ENCODE measurements at regions not wholly inside any gene's neighbourhood (a gene's known extent, or its start where the extent isn't known, plus 50 kb on each side); places are given as distances from the start of the nearest gene placed in this dataset.
"Not testable (repeated sequence)": the region's sequence is repeated elsewhere in the genome, so short reads cannot be mapped to it uniquely, and the experiment has no call there.

GRCh38 chr4:27635936-27636913, 775.6 kb downstream of the STIM2 start:
- in situ Hi-C loops (cut with HindIII; ENCODE audit: low pct_unique_long_range_greater_than_20kb, low sequenced_read_pairs), result no loop called here
- DNase-seq (ENCODE audit: low read depth), result no peak

DNA sequence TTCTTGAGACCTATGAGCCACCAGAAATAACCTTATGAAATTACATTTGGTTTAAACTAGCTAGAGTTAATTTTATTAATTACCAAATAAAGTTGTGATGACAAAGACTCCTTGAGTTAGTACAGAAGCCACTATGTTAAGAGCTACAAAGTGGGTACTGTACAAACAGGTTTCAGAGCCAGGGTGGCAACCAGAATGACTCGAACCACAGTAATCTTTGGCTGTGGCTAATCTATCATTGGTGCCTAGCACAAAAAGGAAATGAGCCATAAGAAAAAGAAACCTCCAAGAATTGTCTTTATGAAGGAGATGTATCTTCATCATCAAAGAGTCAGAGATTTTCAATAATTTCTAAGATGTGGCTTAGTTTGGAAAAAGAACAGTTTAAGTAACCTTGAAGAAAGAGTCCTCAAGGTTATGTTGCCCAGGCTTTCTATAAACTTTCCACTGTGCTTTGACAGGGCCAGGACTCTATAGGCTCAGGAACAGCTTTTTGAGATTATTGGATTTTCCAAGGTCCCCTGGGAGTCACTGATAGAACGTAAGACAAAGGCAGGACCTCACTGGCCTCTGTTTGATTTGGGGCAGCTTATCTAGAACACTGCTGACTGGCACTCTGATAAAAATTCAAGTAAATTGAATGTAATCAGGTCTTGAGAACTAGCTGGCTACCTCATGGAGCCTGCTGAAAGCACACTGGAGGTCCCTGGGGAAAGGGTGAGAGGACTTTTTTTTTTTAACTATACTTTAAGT, 777.7 kb downstream of the STIM2 start:
- DNase-seq (ENCODE audit: low read depth), result no peak
- in situ Hi-C loops (cut with HindIII; ENCODE audit: low pct_unique_long_range_greater_than_20kb, low sequenced_read_pairs), result no loop called here

GRCh38 chr4:27643101-27643500, 782.5 kb downstream of the STIM2 start:
- no peak for DNase-seq (ENCODE audit: low read depth)
- in situ Hi-C loops (cut with HindIII; ENCODE audit: low pct_unique_long_range_greater_than_20kb, low sequenced_read_pairs), result no loop called here

GRCh38 chr4:27648416-27648815, 787.8 kb downstream of the STIM2 start:
- DNase-seq (ENCODE audit: low read depth), result no peak
- in situ Hi-C loops (cut with HindIII; ENCODE audit: low pct_unique_long_range_greater_than_20kb, low sequenced_read_pairs), result no loop called here

GRCh38 chr4:27662426-27662825, 801.8 kb downstream of the STIM2 start:
- no peak for DNase-seq (ENCODE audit: low read depth)
- in situ Hi-C loops (cut with HindIII; ENCODE audit: low pct_unique_long_range_greater_than_20kb, low sequenced_read_pairs), result no loop called here

DNA sequence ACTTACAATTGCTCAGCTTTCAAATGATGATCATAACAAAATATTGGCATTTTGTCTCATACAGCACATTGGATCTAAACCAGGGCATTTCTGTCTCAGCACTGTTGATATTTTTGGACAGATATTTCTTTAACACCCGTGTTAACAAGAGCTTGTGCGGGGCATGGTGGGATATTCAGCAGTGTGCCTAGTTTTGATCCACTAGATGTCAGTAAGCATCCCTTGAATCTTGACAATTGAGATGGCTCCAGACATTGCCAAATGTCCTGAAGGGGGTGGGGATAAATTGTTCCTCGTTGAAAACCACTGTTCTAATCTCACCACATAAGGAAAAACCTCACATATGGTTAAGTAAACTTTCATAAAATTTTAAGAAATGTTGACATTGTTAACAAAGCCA, 806.3 kb downstream of the STIM2 start:
- in situ Hi-C loops (cut with HindIII; ENCODE audit: low pct_unique_long_range_greater_than_20kb, low sequenced_read_pairs), result no loop called here
- no peak for DNase-seq (ENCODE audit: low read depth)

DNA sequence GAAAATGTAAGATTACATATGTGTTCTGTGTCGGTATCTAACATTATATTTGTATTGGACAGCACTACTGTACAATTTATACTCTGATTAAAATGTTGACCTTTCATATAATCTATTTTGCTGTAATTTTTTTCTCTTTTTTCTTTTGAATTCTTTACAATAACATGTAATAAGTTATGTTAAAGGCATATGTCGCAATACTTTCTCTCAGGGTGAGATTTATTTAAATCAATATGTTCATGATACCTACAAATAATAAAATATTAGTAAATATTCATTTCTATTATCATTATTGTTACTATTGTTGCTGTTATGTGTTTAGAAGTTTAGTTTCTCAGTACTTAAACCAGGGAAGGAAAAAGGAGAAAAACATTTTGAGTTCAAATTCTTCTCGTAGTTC, 807.4 kb downstream of the STIM2 start:
- in situ Hi-C loops (cut with HindIII; ENCODE audit: low pct_unique_long_range_greater_than_20kb, low sequenced_read_pairs), result no loop called here

GRCh38 chr4:27678027-27678426, 817.4 kb downstream of the STIM2 start:
- no peak for DNase-seq (ENCODE audit: low read depth)
- in situ Hi-C loops (cut with HindIII; ENCODE audit: low pct_unique_long_range_greater_than_20kb, low sequenced_read_pairs), result no loop called here

More for the DNA sequence above, 807.4 kb downstream of the STIM2 start:
- no peak for DNase-seq (ENCODE audit: low read depth)

DNA sequence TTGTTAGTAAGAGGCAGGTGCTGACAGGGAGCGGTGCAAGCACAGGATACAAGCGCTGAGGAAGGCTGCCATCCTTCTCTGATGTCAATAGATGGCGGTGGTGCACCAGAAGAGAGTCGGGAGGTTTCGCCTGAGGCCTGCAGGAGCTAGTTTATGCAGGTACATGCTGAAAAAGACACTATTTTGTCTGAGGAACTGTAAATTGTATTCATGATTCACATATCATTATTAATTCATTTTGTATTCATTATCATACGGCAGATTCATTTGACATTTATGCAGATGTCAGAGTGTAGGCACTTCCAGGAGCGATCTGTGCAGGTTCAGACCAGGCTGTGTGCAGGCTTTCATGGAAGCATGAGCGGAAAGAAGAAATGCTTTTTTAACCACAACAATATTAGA, 824.0 kb downstream of the STIM2 start:
- in situ Hi-C loops (cut with HindIII; ENCODE audit: low pct_unique_long_range_greater_than_20kb, low sequenced_read_pairs), result no loop called here
- DNase-seq (ENCODE audit: low read depth), result peak; percentile 28

DNA sequence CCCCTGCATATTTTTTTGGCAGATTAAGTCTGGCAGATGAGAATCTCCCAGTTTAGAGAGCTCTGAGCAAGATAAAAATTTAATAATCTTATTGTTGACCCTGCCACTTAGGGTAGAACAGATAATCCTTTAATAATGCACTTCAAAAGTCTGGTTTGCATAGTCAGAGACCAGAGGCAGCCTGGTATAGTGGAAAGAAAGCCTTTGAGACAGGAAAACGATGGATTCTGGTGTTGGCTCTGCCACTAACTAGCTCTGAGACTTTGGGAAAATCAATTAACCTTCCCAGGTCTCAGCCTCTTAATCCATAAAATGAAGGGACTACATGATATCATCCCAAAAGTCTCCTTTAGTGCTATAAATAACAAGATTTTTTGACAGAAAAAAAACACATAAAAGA, 824.5 kb downstream of the STIM2 start:
- DNase-seq (ENCODE audit: low read depth), result no peak
- in situ Hi-C loops (cut with HindIII; ENCODE audit: low pct_unique_long_range_greater_than_20kb, low sequenced_read_pairs), result no loop called here

- no peak for DNase-seq (ENCODE audit: low read depth)
- in situ Hi-C loops (cut with HindIII; ENCODE audit: low pct_unique_long_range_greater_than_20kb, low sequenced_read_pairs), result no loop called here
Observed at GRCh38 chr4:27685947-27686346, 825.3 kb downstream of the STIM2 start.

GRCh38 chr4:27692158-27692557, 831.5 kb downstream of the STIM2 start:
- in situ Hi-C loops (cut with HindIII; ENCODE audit: low pct_unique_long_range_greater_than_20kb, low sequenced_read_pairs), result no loop called here
- DNase-seq (ENCODE audit: low read depth), result peak; percentile 16

GRCh38 chr4:27692868-27693634, 832.4 kb downstream of the STIM2 start:
- no peak for DNase-seq (ENCODE audit: low read depth)
- in situ Hi-C loops (cut with HindIII; ENCODE audit: low pct_unique_long_range_greater_than_20kb, low sequenced_read_pairs), result no loop called here

DNA sequence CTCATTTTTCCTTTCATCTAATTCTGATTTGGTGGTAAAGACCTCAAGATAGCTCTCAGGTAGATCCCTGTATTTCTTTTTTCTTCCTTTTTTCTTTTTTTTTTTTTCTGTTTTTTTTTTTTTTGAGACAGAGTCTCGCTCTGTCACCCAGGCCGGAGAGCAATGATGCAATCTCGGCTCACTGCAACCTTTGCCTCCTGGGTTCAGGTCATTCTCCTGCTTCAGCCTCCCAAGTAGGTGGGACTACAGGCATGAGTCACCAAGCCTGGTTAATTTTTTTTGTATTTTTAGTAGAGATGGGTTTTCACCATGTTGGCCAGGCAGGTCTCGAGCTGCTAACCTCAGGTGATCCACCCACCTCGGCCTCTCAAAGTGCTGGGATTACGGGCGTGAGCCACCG, 835.6 kb downstream of the STIM2 start:
- in situ Hi-C loops (cut with HindIII; ENCODE audit: low pct_unique_long_range_greater_than_20kb, low sequenced_read_pairs), result not testable (repeated sequence)
- peak; percentile 34 for DNase-seq (ENCODE audit: low read depth)

DNA sequence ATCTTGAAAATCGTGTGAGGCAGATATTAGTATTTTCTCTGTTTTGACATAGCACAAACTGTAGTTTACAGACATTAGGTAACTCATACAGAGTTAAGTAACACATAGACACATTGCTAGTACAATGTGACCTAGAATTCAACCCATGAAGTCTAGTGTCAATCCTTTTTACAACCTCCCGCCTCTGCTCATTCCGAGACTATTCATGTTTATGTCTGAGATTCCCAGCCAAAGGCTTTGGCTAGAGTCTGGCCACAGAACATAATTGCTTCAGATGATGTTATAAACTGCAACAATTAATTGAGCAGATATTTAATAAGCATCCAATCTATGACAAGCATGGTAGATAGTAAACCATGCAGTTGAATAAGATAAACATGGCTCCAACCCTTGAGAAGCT, 841.0 kb downstream of the STIM2 start:
- DNase-seq (ENCODE audit: low read depth), result no peak
- in situ Hi-C loops (cut with HindIII; ENCODE audit: low pct_unique_long_range_greater_than_20kb, low sequenced_read_pairs), result no loop called here

DNA sequence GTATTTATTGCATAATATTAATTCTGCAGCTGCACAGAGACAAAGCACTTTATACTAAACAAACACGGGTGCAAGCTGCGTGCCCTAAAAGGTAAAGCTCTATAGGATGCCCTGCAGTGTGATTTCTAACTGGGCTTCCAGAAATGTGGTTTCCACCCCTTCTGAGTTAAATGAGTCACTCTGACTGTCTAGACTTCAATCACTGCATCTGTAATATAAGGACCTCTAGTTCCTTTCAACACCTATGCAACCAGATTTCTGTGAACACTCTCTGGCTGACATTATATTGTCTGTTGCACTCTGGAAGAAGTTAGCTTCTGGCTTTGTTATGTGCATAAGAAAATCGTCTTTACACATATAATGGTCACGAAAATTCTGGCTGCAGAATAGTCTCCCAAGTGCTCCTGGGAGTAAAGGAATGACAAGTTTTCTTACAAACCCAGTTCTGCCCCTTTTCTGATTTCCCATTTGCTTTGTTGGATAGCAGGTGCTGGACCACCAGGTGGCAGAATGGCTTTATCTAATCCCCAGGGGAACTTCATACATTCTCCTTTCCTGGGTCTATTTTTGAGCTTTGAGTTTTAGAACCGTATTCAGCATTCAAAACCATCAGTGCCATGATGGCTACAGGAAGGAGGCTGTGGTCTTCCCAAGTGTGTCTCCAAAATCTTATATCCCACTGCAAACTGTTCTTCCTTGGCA, 842.2 kb downstream of the STIM2 start:
- in situ Hi-C loops (cut with HindIII; ENCODE audit: low pct_unique_long_range_greater_than_20kb, low sequenced_read_pairs), result no loop called here
- no peak for DNase-seq (ENCODE audit: low read depth)

DNA sequence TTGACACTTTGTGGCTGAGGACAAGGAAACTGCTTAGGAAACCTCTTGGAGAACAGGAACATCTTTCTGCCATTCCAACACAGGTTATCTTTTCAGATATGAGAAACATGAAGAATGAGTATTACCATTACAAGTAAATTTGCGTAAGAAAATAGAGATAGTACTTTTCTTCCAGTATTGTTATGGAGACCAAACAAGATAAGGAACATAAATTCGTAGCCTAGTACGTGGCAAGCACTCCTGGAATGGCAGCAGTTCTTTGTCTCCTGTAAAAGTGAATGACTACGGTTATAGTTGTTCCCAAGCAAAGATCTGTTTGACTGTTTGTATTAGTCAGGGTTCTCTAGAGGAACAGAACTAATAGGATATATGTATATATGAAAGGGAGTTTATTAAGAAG, 843.1 kb downstream of the STIM2 start:
- in situ Hi-C loops (cut with HindIII; ENCODE audit: low pct_unique_long_range_greater_than_20kb, low sequenced_read_pairs), result no loop called here
- no peak for DNase-seq (ENCODE audit: low read depth)

DNA sequence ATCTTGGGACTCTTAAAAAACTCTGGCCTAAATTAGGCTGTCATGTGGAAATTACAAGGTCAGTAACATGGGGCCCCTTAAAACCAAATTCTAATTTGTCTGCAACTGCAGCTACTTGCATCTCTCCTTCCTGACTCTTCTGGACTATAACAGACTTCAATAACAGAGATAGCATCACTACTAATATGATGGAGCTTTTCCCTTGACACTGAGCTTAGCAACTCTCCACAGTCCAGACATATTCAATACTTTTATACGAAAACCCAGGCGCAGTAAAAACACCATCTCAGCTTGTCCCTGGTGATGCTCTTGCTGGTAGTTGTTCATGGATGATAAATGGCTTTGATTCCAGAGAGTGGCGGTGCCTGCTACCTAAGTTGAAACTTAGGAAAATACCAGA, 850.4 kb downstream of the STIM2 start:
- no peak for DNase-seq (ENCODE audit: low read depth)
- in situ Hi-C loops (cut with HindIII; ENCODE audit: low pct_unique_long_range_greater_than_20kb, low sequenced_read_pairs), result no loop called here
